PFSK-1 (cell line): ENCODE measurements at regions not wholly inside any gene's neighbourhood (a gene's known extent, or its start where the extent isn't known, plus 50 kb on each side); places are given as distances from the start of the nearest gene placed in this dataset.

Source experiments
- FOXP2 ChIP-seq: optimal IDR thresholded peaks from 2 replicates; pipeline ENCODE3; 2011; ENCODE audit warnings: borderline replicate concordance, control low read depth, inconsistent platforms; ENCODE audit not compliant: insufficient read depth; ENCODE audit errors: extremely low read length, extremely low read depth
- POLR2AphosphoS5 ChIP-seq: IDR thresholded peaks from 2 replicates; pipeline ENCODE4 v1.6.1; 2012; ENCODE audit warnings: low read depth, mild to moderate bottlenecking, control low read depth, low read length, moderate library complexity
- SIN3A ChIP-seq: IDR thresholded peaks from 2 replicates; pipeline ENCODE4 v1.6.1; 2012; ENCODE audit warnings: mild to moderate bottlenecking, low read length, moderate library complexity, borderline replicate concordance; ENCODE audit not compliant: insufficient read depth
- TAF1 ChIP-seq: IDR thresholded peaks from 2 replicates; pipeline ENCODE4 v1.6.1; 2012; ENCODE audit warnings: low read length, control low read depth, borderline replicate concordance; ENCODE audit not compliant: insufficient read depth
- TF ChIP-seq, protein P1 (sequence below), 2 experiments: IDR thresholded peaks; 2 replicates each; pipeline versions ENCODE4 v1.6.1 to v1.8.0; 2011 to 2012; ENCODE audit warnings: low read depth in 2 of 2, low read length in 2 of 2, control low read depth in 1 of 2, inconsistent platforms in 1 of 2, mild to moderate bottlenecking in 1 of 2, moderate library complexity in 1 of 2; ENCODE audit not compliant: insufficient read depth in 1 of 2

DNA sequence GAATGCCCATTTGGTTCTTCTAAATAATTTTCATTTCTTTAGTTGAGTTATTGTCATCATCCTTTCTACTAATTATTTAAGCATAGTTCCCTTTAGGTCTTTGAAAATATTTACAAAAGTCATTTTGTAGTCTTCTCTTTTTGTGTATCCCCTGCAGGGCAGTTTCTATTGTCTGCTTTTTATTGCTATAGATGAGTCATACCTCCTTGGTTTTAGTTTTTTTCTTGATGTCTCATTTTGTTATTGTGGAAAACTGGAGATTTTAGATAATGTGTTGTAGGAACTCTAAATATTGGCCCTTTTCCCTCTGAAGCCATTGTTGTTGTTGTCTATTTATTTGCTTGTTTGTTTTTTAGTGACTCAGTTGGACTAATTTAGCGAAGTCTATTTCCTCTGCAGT lies 387.9 kb downstream of the NUF2 start:
- TF ChIP-seq SIN3A, result no peak
- no peak for TF ChIP-seq FOXP2
- no peak for TF ChIP-seq POLR2AphosphoS5
- TF ChIP-seq, protein P1, sequence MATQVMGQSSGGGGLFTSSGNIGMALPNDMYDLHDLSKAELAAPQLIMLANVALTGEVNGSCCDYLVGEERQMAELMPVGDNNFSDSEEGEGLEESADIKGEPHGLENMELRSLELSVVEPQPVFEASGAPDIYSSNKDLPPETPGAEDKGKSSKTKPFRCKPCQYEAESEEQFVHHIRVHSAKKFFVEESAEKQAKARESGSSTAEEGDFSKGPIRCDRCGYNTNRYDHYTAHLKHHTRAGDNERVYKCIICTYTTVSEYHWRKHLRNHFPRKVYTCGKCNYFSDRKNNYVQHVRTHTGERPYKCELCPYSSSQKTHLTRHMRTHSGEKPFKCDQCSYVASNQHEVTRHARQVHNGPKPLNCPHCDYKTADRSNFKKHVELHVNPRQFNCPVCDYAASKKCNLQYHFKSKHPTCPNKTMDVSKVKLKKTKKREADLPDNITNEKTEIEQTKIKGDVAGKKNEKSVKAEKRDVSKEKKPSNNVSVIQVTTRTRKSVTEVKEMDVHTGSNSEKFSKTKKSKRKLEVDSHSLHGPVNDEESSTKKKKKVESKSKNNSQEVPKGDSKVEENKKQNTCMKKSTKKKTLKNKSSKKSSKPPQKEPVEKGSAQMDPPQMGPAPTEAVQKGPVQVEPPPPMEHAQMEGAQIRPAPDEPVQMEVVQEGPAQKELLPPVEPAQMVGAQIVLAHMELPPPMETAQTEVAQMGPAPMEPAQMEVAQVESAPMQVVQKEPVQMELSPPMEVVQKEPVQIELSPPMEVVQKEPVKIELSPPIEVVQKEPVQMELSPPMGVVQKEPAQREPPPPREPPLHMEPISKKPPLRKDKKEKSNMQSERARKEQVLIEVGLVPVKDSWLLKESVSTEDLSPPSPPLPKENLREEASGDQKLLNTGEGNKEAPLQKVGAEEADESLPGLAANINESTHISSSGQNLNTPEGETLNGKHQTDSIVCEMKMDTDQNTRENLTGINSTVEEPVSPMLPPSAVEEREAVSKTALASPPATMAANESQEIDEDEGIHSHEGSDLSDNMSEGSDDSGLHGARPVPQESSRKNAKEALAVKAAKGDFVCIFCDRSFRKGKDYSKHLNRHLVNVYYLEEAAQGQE (IDR thresholded peaks at IDR 0.05; ENCODE audit: insufficient read depth in 1 of 2, low read depth in 2 of 2, low read length in 2 of 2), result no peak
- no peak for TF ChIP-seq TAF1

DNA sequence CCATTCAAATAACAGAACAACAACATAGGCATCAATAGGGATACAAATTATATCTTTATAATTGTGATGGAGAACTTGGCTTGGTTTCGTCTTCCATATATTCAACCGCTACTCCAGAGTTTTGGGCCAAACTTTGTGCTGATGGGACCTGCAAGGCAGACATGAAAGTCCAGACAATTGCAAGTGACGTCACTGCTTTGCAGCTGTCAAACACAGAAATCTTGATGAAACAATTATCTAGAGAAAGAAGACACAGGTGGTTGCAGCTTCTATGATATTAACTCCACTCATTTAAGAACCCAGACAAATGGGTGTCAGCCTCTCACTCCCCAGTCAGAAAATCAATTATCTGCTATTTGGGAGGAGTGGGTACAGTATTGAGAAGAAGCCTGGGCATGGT lies 390.6 kb downstream of the NUF2 start:
- TF ChIP-seq, protein P1 (IDR thresholded peaks at IDR 0.05; ENCODE audit: insufficient read depth in 1 of 2, low read depth in 2 of 2, low read length in 2 of 2), result no peak
- no peak for TF ChIP-seq FOXP2
- TF ChIP-seq TAF1, result no peak
- TF ChIP-seq POLR2AphosphoS5, result no peak
- no peak for TF ChIP-seq SIN3A

DNA sequence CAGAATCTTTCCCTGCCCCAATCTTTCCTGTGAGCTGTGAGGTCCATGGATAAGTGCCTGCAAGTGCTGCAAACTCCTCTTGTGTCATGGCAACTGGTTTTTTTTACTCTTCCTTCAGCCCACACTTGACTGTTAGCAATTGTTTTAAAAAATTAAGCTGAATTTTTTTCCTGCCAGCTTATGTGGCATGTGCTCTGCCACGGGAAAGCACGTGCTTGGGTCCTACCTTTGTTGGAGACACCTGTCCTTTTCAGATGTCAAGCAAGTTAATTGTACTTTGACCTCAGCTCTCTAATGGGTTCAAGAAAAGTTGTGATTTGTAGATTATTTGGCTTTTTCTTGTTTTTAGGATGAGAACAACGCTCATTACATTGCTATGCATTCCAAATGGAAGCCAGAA lies 398.5 kb downstream of the NUF2 start:
- TF ChIP-seq SIN3A, result no peak
- no peak for TF ChIP-seq POLR2AphosphoS5
- no peak for TF ChIP-seq FOXP2
- TF ChIP-seq, protein P1 (IDR thresholded peaks at IDR 0.05; ENCODE audit: insufficient read depth in 1 of 2, low read depth in 2 of 2, low read length in 2 of 2), result no peak
- TF ChIP-seq TAF1, result no peak

- TF ChIP-seq SIN3A (no peak), POLR2AphosphoS5 (no peak), FOXP2 (no peak), TAF1 (no peak)
- TF ChIP-seq, protein P1 (IDR thresholded peaks at IDR 0.05; ENCODE audit: insufficient read depth in 1 of 2, low read depth in 2 of 2, low read length in 2 of 2), result no peak
Measured at GRCh38 chr1:163725551-163725950, 403.8 kb downstream of the NUF2 start.

GRCh38 chr1:163730411-163730821 lies 408.7 kb downstream of the NUF2 start:
- TF ChIP-seq, protein P1 (IDR thresholded peaks at IDR 0.05; ENCODE audit: insufficient read depth in 1 of 2, low read depth in 2 of 2, low read length in 2 of 2), result no peak
- TF ChIP-seq POLR2AphosphoS5 (no peak), TAF1 (no peak), FOXP2 (no peak), SIN3A (no peak)
